ENCODE measurements at regions not wholly inside any gene's neighbourhood (a gene's known extent, or its start where the extent isn't known, plus 50 kb on each side); places are given as distances from the start of the nearest gene placed in this dataset.
"Not testable (repeated sequence)": the region's sequence is repeated elsewhere in the genome, so short reads cannot be mapped to it uniquely, and the experiment has no call there.

DNA sequence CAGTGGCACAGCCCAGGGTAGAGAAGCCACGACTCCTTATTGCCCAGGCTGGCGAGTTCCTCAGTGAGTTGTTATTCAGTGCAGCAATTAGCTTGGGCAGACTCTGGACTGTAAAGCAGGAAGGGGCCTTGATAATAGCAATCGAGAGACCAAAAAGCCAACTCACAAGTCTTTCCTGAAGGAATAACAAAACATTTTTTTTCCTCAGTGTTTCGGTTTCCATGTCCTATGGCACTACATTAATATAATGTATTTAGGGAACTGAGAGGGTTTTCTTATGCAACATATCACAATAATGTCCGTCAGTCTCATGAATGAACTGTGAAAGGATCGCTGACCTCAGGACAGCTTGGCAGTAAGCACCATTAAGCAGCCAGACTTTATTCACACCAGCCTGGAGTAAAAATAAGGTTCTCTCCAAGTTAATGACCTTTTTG is 248.9 kb upstream of the TBL1XR1 start:
- Mint-ChIP-seq H3K36me3 (ENCODE audit: insufficient read depth) (no peaks in the 10 kb centered on the region), H3K9me3 (no peaks in the 10 kb centered on the region), H3K27me3 (no peaks in the 10 kb centered on the region), H3K4me1 (ENCODE audit: low read depth in 2 of 2) (peaks cover 12 to 20% of the 10 kb centered on the region in 2 donors), H3K4me3 (no peak overlapping the region), H3K27ac (no peak overlapping the region)
- no peak for ATAC-seq (replicated peaks)
- no peak for DNase-seq

DNA sequence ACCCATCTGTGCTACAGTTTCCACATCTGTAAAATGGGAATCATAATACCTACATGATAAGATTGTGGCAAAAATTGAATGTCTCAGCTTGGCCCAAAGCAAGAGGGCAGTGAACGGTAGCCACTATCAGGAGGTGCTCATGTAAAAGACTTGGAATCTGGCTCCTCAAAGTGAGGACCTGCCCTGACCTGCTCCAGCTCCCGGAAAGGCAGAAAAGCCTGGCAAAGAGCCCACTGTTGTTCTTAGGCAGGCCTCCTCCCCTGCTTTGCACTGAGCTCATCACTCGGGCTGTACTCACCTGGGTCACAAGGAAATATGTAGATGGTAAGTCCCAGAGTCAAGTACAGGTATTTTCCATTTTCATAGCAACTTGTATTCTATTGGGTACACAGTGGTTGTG is 250.7 kb upstream of the TBL1XR1 start:
- ATAC-seq (replicated peaks), result no peak

DNA sequence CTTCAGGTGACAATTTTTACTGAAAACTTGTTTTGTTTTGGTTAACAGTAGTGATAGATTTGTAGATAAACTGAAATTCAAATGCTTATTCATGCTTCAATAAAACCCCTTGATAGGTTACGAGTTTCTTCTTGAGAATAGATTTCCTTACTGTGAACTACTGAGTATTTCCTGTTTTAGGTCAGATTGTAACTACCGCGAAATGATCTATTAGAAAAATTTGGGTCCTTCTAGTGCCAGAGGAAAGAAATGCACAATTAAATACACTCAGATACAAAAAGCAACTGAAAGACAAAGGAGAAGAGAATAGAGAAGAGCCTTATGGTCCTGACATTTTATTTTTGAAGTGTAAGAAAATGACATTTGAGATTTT is 251.7 kb upstream of the TBL1XR1 start:
- H3K9me3 Mint-ChIP-seq, result no peaks in the 10 kb centered on the region
- ATAC-seq (replicated peaks), result peak; percentile 52
- H3K27me3 Mint-ChIP-seq, result no peaks in the 10 kb centered on the region
- no peak for DNase-seq
- H3K4me1 Mint-ChIP-seq (ENCODE audit: low read depth in 2 of 2), result peaks cover 12 to 20% of the 10 kb centered on the region in 2 donors
- peak overlapping the region; percentile 25 to 54 for H3K4me3 Mint-ChIP-seq
- peak overlapping the region; percentile 44 to 88 for H3K27ac Mint-ChIP-seq
- no peaks in the 10 kb centered on the region for H3K36me3 Mint-ChIP-seq (ENCODE audit: insufficient read depth)

More for the DNA sequence above, 250.7 kb upstream of the TBL1XR1 start:
- Mint-ChIP-seq H3K4me1 (ENCODE audit: low read depth in 2 of 2) (peaks cover 12 to 20% of the 10 kb centered on the region in 2 donors), H3K4me3 (no peak overlapping the region), H3K27ac (no peak overlapping the region), H3K9me3 (no peaks in the 10 kb centered on the region), H3K27me3 (no peaks in the 10 kb centered on the region), H3K36me3 (ENCODE audit: insufficient read depth) (no peaks in the 10 kb centered on the region)
- DNase-seq, result no peak

DNA sequence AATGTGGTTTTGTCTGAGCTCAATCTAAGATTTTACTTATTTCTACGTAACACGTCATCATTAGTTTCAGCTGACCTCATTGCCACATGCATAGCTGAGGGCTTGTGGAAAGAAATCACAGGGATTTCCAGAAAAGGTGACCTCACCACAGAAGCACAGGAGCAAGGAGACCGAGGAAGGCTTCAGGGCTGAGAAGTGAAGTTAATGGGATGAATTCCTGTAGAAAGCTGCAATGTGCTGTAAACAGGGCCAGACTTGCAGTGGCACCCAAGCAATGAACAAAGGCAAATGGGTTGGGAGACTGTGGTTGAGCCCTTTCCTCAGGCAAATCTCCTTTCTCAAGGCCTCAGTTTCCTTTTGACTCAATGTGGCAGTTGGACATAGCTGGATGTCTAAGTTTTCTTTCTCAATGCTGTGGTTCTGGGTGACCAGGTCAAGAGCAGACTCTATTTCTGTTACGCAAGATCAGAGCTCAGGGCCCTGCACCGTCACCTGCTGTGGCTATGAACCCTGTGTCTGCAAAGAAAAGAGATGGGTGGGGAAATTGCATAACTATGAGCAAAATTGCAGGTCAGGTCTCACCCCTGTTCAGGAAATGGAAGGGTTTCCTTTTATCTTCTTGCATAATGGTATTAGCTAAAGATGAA is 252.2 kb upstream of the TBL1XR1 start:
- Mint-ChIP-seq H3K4me1 (ENCODE audit: low read depth in 2 of 2) (peaks cover 12 to 20% of the 10 kb centered on the region in 2 donors), H3K36me3 (ENCODE audit: insufficient read depth) (no peaks in the 10 kb centered on the region), H3K27ac (peak overlapping the region; percentile 44 to 88), H3K27me3 (no peaks in the 10 kb centered on the region), H3K9me3 (no peaks in the 10 kb centered on the region), H3K4me3 (peak overlapping the region; percentile 25 to 54)
- peak; percentile 90 for ATAC-seq (replicated peaks)
- peak; percentile 11 to 21 (median 16) for DNase-seq

DNA sequence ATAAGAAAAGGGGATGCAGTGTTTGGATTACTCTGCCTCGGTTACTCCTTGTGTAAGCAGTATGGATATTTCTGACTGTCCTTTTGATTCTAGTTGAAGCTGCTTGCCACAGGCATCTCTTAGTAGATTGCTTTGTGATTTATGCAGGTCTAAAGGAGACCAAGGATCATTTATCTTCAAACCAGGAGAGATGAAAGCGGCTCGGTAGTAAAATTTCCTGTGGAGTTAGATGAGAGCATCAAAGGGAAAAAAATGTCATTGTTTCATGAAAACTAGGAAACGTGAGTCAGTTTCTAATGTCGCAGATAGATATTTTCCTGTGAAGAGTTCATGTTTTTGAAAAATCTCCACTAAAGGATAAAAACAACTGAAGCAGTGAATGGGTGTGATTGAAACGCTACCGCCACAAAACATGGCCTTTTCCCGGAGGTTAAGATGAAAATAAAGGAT is 254.0 kb upstream of the TBL1XR1 start:
- ATAC-seq (replicated peaks), result no peak
- Mint-ChIP-seq H3K4me1 (ENCODE audit: low read depth in 2 of 2) (peaks cover 12 to 20% of the 10 kb centered on the region in 2 donors), H3K36me3 (ENCODE audit: insufficient read depth) (no peaks in the 10 kb centered on the region), H3K27ac (no peak overlapping the region), H3K27me3 (no peaks in the 10 kb centered on the region), H3K9me3 (no peaks in the 10 kb centered on the region), H3K4me3 (no peak overlapping the region)
- no peak for DNase-seq

DNA sequence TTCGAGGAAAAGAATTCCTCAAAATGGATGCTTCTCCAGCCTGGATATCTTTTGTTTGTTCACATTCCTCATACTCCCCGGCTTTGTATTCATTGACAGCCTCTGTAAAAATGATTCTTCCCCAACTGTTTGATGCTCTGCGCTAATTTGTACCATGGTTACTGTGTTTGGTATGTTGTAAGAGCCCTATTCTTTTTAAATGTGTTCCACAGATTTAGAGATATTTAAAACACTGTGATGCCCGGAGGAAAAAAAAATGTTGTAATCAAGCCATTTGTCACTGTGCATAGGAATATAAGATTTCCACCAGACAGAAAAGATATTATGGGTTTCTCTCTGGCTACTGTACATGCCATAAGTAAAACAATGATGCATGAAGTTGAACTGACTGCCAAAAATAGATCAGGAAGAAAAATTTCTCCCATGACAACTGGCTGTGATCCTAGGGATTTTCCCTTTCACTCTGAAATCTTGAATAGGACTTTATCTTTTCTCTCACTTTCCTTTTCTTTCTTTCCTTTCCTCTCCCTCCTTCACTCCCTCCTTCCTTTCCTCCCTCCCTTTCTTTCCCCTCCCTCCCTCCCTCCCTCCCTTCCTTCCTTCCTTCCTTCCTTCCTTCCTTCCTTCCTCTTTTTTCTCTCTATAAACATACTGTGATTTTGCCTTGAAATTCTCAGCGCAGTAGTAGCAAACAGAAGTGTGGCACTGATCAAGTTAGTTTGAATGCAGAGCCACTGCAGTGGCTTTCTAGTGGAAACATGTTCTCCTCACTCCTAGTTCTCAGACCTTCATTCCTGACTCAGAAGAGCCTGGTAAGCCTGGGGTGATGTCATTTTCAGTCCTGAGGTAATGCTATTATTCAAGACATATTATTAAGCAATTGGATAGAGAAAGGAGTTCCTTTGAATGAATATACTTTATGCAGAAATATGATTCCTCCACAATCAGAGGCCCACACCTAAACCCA is 254.9 kb upstream of the TBL1XR1 start:
- DNase-seq (no peak), ATAC-seq (replicated peaks) (no peak)
- Mint-ChIP-seq H3K27ac (no peak overlapping the region), H3K36me3 (ENCODE audit: insufficient read depth) (no peaks in the 10 kb centered on the region), H3K9me3 (no peaks in the 10 kb centered on the region), H3K4me3 (no peak overlapping the region), H3K4me1 (ENCODE audit: low read depth in 2 of 2) (peaks cover 12 to 20% of the 10 kb centered on the region in 2 donors), H3K27me3 (no peaks in the 10 kb centered on the region)

DNA sequence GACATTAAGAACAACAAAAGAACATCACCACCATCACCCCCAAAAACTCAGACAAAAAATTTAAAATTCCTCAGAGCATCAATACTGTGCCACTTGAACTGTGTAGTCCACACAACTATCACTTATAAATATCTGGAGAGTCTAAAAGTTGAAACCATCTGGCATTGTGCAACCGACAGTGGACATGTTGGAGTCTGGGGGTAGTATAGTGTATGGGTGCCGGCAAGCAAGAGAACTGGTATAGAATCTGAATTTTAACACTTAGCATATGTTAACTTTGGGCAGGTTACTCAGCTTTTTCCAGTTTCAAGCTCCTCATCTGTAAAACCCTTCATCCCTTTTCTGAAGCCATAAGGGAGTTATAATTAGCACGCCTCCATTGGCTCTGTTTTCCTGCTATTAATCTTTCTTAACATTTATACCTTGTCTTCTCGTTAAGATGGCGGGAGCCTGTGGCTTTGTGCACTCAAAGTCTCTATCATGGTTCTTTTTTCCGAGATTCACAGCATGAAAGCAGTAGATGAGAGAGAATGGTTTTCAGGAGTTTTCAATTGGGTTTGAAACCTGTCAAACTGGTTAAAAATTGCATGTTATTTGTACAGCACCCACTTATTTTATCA is 255.7 kb upstream of the TBL1XR1 start:
- H3K4me3 Mint-ChIP-seq, result no peak overlapping the region
- H3K36me3 Mint-ChIP-seq (ENCODE audit: insufficient read depth), result no peaks in the 10 kb centered on the region
- no peaks in the 10 kb centered on the region for H3K27me3 Mint-ChIP-seq
- H3K27ac Mint-ChIP-seq, result no peak overlapping the region
- no peaks in the 10 kb centered on the region for H3K9me3 Mint-ChIP-seq
- H3K4me1 Mint-ChIP-seq (ENCODE audit: low read depth in 2 of 2), result peaks cover 12 to 16% of the 10 kb centered on the region in 2 donors
- ATAC-seq (replicated peaks) (no peak), DNase-seq (no peak)

DNA sequence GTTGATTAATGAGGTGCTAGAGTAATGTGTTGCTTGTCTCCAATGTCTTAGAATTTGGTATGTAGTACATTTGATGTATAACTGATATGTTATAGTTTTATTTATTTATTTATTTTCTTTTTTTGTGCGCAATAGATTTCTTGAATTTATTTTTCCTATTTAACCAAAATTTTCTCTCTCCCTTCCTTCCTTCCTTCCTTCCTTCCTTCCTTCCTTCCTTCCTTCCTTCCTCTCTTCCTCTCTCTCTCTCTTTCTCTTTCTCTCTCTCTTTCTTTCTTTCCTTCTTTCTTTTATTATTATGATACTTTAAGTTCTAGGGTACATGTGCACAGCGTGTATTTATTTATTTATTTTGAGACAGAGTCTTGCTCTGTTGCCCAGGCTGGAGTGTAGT is 256.2 kb upstream of the TBL1XR1 start:
- Mint-ChIP-seq H3K27ac (no peak overlapping the region), H3K27me3 (no peaks in the 10 kb centered on the region), H3K4me3 (no peak overlapping the region), H3K9me3 (no peaks in the 10 kb centered on the region), H3K36me3 (ENCODE audit: insufficient read depth) (no peaks in the 10 kb centered on the region), H3K4me1 (ENCODE audit: low read depth in 2 of 2) (peaks cover 11 to 12% of the 10 kb centered on the region in 2 donors)
- no peak for ATAC-seq (replicated peaks)
- no peak for DNase-seq

DNA sequence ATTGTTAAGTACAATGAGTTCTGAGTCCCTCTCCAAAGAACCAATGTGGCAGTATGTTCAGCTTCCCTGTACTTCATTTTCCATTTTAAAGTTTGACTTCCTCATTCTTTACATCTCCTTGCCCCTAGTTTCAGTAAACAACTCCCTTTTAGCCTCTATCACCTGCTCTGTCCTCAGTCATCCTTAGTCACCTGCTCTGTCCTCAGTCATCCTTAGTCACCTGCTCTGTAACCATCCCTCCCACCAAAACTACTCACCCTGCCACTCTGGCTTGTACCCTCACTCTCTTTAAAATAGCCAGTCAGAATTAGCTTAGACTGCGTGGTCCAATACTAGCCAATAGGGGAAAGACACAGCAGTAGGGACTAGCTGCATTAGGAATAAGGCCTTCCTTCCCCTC is 259.9 kb upstream of the TBL1XR1 start:
- H3K4me3 Mint-ChIP-seq; ATAC-seq (replicated peaks); H3K27ac Mint-ChIP-seq; H3K36me3 Mint-ChIP-seq (ENCODE audit: insufficient read depth); H3K9me3 Mint-ChIP-seq; H3K27me3 Mint-ChIP-seq; H3K4me1 Mint-ChIP-seq (ENCODE audit: low read depth in 2 of 2); DNase-seq: not testable (repeated sequence)

DNA sequence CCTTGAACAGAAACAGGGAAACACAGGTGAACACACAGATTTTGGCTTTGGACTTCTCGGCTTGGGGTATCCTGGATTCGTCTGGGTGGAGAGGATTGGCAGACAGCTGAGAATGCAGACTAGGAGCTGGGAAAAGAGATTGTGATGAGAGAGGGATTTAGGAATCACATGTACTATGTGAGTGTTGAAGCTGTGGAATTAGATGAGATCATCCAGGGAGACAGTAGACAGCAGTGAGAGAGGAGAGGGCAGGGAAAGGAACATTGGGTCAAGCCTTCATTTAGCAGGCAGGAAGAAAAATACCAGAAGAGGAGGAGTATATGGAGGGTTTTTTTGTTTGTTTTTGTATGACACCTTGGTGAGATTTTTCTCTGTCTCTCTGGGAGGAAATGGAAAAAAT is 262.1 kb upstream of the TBL1XR1 start:
- Mint-ChIP-seq H3K36me3 (ENCODE audit: insufficient read depth) (no peaks in the 10 kb centered on the region), H3K9me3 (no peaks in the 10 kb centered on the region), H3K4me1 (ENCODE audit: low read depth in 2 of 2) (peaks cover 0 to 5% of the 10 kb centered on the region in 2 donors), H3K4me3 (no peak overlapping the region), H3K27ac (no peak overlapping the region), H3K27me3 (no peaks in the 10 kb centered on the region)
- DNase-seq, result no peak
- ATAC-seq (replicated peaks), result no peak

DNA sequence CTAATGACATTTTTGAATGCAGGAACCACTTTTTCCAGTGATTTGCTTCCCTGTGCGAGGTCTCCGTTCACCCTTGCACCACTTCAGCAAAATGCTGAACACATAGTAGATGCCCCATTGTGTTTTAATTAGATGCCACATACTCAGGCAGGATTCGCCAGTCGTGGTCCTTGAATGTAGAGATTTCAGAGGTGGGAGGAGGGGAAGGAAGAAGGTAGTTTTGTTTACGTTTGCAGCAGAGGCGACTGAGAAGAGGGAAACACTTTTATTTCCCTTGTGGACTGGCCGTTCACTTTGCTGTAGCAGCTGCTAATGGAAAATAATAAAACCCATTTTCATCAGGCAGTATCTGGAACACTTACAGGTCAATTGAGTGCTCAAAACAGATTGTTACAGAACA is 262.8 kb upstream of the TBL1XR1 start:
- DNase-seq, result no peak
- Mint-ChIP-seq H3K4me3 (no peak overlapping the region), H3K27ac (no peak overlapping the region), H3K36me3 (ENCODE audit: insufficient read depth) (no peaks in the 10 kb centered on the region), H3K9me3 (no peaks in the 10 kb centered on the region), H3K27me3 (no peaks in the 10 kb centered on the region), H3K4me1 (ENCODE audit: low read depth in 2 of 2) (peaks cover 0 to 5% of the 10 kb centered on the region in 2 donors)
- ATAC-seq (replicated peaks), result no peak

DNA sequence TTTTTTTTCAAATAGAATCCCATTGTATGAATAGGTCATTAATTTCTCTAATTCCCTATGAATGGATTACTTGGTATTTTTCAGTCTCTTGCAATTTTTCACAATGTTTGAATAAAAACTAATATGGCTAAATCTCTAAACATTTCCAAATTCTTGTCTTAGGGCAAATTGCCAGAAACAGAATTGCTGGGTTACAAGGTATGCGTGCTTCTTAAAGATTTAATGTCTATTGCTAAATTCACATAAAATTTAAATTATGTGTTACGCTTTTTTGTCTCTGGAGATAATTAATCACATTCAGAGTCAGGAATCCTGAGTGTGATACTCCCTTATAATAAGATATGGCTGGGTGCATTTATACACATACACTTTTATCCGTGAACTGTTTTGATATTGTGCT is 264.5 kb upstream of the TBL1XR1 start:
- Mint-ChIP-seq H3K36me3 (ENCODE audit: insufficient read depth) (no peaks in the 10 kb centered on the region), H3K27me3 (no peaks in the 10 kb centered on the region), H3K9me3 (no peaks in the 10 kb centered on the region), H3K4me3 (no peak overlapping the region), H3K27ac (no peak overlapping the region), H3K4me1 (ENCODE audit: low read depth in 2 of 2) (peaks cover 0 to 6% of the 10 kb centered on the region in 2 donors)
- DNase-seq (no peak), ATAC-seq (replicated peaks) (no peak)

DNA sequence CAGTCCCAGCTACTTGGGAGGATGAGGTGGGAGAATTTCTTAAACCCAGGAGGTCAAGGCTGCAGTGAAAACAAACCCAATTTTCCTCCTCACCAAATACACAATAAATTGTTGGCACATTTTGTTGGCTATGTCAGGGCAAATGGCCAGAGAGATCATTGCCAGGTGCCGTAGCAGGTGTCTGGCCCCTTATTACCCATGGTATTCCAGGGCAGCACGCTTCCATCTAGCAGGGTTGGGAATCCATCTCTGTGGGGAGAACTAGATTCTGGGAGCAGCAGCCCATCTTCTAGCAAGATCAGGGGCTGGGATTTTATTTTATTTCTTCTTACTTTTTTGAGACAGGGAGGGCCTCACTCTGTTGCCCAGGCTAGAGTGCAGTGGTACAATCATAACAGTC is 266.1 kb upstream of the TBL1XR1 start:
- H3K36me3 Mint-ChIP-seq (ENCODE audit: insufficient read depth); H3K4me3 Mint-ChIP-seq; ATAC-seq (replicated peaks); DNase-seq; H3K27me3 Mint-ChIP-seq; H3K9me3 Mint-ChIP-seq; H3K27ac Mint-ChIP-seq; H3K4me1 Mint-ChIP-seq (ENCODE audit: low read depth in 2 of 2): not testable (repeated sequence)

Data from effector memory CD8-positive, alpha-beta T cell (primary cell).